GM19324 (cell line): ENCODE measurements at regions not wholly inside any gene's neighbourhood (a gene's known extent, or its start where the extent isn't known, plus 50 kb on each side); places are given as distances from the start of the nearest gene placed in this dataset.
A peak's percentile ranks its signal among the peaks of the same experiment; 100 is the strongest.
"Not testable (repeated sequence)": the region's sequence is repeated elsewhere in the genome, so short reads cannot be mapped to it uniquely, and the experiment has no call there.

Experiments used
- ATAC-seq: cut with Tn5 transposase; IDR thresholded peaks from one replicate; pipeline ENCODE4 v1.9.1; 2021; ENCODE audit warnings: mild to moderate bottlenecking, moderate library complexity; ENCODE audit not compliant: unreplicated experiment, low FRiP score

DNA sequence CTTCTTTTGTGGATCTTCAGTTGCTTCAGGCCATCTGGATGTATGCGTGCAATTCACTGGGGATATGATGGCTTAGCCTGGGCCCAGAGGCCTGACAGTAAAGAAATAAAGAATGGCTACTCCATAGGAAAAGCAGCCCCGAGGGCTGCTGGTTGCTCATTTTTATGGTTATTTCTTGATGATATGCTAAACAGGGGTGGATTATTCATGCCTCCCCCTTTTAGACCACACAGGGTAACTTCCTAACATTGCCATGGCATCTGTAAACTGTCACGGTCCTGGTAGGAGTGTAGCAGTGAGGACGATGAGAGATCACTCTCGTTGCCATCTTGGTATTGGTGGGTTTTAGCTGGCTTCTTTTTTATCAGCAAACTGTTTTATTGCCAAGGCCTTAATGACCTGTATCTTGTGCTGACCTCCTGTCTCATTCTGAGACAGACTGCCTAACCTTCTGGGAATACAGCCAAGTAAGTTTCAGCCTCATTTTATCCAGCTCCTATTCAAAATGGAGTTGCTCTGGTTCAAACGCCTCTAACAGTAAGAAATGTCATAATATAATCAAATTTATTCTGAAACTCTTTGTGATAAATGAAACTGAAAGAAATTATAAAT lies 60.5 kb downstream of the DSEL start:
- no peak for ATAC-seq

DNA sequence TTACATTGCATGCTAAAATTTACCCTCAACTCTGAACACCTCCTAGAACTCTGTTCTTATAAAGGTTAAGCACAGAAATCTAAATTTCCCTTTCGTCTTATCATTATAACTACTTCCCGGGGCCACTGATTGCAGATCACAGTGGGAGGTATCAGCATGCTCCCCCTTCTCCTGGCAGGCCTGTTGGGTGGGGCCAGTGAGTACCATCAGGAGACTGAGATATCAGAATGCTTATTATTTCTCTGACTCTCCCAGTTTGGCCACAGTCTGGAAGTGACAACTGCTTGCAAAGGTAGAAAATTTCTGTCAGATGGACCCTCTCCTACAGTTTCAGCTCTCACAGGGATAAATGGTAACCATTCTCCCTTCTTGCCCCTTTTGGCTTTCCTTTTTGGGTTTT lies 62.6 kb downstream of the DSEL start:
- no peak for ATAC-seq

DNA sequence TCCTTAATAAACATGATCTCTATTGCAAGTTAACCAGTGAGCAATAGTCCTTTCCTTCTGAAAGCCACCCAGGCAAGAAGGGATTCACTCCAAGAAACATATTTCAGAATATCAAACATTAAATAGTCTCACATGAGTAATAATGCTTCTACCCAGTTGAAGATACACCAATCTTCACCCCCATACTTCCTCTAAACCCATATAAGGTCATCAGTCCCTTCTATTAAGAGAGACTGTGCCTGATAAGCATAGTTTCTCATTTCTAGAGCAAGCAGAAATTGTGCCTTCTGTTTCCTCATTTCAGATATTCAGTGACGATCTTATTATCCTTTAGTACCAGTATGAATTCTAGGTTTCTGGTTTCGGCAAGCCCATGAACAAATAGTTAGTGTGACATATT lies 64.6 kb downstream of the DSEL start:
- no peak for ATAC-seq

DNA sequence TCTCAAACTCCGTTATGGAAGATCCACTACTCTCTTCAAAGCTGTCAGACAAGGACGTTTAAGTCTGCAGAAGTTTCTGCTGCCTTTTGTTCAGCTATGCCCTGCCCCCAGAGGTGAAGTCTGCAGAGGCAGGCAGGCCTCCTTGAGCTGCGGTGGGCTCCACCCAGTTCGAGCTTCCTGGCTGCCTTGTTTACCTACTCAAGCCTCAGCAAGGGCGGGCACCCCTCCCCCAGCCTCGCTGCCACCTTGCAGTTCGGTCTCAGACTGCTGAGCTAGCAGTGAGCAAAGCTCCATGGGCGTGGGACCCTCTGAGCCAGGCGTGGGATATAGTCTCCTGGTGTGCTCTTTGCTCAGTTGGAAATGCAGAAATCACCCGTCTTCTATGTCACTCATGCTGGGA lies 65.4 kb downstream of the DSEL start:
- ATAC-seq: not testable (repeated sequence)

DNA sequence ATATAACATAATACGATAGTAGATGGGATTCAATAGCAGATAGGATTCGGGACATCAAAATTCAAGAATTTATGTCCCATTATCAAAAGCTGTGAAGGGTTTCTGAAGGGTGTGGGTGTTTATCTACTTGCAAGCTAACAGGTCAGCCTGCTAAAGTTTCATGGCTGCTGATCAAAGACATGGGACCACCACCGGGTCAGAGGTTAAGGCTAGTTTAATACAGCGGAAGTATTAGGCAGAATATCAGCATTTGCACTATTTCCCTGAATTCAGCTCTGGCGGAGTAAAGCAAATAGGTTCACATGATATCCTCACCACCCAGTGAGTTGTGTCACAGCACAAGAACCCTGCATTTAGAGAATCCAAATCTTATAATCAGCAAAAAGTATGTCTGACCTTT lies 82.5 kb downstream of the DSEL start:
- no peak for ATAC-seq

DNA sequence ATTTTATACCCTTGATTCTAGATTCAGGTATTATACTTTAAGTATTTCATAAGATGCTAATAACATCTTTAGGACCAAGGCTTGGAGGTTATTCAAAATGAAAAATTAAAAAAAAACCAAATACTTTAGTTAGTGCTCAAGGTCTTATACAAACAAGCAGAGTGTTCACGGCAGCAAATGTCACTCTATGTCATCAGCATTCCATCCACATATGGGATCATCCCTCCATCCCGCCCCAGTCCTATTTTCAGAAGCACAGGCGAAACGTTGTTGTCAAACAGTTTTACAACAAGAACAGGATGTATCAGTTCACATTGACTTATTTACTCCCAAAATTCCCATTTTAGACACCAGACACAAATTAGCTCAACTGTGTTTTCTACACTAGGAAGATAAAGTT lies 83.7 kb downstream of the DSEL start:
- no peak for ATAC-seq

DNA sequence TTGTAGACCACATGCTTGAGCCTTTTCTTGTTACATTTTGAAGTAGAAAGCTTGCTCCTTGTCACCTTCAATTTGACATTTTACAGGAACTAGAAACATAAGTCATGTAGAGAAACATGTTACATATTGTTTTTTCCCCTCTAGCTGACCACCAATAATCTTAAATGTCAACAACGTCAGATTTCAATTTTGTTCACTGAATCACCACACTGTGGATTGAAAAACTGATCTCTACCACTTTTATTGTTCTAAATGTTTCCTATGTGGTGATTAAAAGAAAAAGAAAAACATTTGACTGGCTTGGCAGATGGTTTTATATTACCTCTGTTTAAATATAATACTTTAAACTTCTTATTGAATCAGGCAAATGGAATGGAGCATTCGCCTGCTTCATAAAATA lies 87.7 kb downstream of the DSEL start:
- no peak for ATAC-seq

DNA sequence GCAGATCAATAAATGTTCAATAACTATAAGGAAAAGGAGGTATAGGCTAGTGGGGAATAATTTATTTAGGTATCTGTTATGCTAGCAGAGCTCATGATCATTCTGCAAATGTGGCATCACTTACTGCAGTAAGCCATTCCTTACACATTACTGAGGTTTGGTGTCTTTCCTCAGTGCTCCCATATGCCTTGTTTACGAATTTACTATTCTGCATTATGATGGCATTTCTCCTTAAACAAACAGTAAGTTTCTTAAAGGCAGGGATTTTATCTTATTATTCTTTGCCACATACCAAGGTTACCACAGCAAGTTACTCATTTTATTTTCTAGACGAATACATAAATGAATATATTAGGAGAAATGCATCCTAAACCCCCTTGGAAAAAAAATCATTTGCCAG lies 88.4 kb downstream of the DSEL start:
- ATAC-seq: no peak

DNA sequence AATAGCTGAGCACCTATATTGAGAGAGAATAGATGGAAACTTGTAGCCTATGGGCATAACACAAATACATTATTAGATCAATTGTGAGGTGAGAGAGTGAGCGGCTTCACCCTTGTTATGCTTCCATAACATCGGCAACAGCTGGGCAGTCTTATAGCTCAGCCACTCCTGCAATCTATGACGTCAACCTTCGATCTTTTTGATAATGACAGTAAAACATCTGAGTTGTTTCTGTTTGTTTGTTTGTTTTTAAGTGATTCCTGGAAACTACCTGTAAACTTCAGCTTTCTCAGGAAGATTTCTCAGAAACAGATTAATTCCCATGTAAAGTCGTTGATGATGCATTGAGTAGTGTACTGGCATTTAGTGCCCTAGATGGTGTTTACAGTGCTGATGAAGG lies 90.0 kb downstream of the DSEL start:
- no peak for ATAC-seq

DNA sequence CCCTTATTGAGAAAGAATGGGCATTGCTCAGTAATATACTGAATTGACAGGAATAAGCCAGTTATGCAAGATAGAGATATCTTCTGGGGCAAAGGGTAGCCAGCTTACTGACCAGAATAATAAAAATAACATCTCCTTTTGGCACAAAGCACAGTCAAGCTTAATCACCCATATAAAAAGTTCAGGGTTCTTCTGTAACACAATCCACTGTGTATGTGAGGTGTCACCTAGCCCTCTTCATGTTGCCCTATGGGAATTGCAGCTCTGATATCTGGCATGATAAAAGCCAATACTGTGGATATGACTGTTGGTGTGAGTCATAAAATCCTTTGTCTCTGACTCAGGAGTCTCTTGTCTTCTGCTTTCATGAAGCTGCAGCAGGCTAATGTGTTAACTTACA lies 90.8 kb downstream of the DSEL start:
- ATAC-seq: no peak

DNA sequence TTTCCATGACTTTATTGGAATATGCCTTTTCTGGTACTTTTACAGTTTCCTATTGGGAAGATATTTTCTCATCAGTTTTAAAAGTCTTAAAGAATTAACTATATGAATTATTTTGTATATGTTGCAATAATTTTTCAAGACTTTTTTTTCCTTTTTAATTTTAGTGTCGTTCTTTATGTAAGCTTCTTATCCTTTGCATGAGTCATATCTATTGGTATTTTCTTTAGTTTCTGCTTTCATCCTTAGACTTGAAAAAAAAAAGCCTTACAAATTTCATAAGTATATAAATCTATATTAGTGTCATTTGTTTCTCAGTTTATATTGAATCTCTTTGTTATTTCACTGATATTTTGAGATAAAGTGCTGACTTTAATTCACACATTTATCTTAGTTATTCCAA lies 94.9 kb downstream of the DSEL start:
- ATAC-seq: no peak

DNA sequence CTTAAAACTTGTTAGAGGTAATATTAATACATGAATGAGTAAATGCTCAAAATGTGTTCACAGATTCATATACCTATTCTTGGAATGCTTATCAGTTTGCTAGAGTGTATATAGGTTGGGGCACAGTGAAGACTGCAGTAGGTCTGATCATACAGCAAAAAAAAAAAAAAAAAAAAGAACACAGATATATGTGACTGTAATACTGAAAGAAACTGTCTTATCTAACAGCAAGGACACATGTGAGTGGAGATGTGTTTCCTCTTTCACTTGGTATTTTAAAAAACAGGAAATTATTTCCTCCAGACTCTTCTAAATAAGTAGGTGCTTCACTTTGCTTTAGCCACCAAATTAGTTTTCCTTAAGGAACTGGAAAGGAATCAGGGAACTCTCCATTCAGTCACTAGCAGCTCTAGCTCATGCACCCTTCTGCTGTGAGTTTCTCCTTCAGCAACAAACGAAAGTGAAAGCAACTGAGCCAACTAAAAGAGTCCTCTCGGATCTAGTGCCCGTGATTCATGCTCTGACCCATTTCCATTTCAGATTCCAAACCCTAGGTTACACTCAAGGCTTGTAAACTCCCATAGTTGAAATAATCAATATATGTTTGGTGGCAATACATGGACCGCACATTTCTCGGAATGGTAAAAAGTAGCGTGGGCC lies 98.5 kb downstream of the DSEL start:
- ATAC-seq: peak; percentile 96

DNA sequence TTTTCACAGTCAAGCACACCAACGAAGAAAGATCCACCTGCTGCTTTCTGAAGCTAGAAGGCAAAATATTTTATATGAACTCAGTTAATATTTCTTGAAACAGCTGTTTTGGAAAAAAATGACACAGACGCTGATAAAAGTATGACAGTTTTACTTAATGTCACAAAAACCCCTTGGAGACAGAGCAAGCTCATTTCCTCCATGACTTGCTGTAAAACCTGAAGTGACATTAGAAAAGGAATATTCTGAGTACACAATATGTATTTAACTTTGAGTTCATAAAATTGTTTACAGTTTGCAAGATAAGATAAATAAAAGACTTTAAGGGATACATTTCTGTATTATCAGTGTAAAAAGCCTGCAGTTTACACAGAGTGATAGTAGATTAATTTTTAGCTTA lies 105.4 kb downstream of the DSEL start:
- ATAC-seq: no peak

DNA sequence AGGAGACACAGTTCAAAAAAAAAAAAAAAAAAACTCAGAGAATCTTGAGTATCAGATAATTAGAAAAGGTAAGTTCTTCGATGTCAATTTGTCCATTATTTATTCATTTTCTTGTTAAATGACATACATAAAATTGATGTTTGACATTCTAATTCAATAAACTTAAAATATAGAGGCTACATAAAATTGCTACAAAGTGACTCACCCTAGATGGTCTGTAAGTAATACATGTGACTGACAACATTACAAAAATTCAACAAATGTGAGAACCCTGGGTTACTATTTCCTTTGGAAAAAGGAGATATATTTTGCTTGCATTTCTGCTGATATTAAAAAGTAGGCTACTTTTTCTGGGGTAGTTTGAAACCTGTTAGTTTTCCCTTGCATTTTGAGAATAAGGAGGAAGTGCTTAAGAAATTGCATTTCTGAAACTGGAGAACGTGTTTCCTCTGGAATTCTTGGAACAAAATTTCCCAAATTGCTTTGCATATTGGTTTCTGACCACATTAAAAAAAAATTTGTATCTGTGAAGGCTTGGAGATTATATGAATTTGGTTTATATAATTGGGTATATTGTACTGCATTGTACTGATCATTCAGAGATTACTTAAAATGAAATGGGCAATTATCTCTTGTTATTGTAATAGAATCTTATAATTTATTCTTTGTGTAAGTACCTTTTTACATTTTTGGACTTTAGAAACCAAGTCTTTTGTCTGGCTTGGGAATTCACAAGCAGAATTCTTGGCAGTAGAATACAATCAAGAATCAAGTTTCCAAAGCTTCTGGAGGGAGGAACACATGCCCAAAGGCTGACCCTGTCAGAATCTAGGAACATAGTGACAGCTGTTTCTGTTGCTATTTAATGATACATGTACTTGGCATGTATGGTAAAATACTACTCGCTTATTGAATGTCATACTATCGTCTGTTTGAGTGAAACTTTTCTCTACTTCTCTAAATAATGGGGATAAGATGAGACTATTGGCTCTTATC lies 106.1 kb downstream of the DSEL start:
- no peak for ATAC-seq

DNA sequence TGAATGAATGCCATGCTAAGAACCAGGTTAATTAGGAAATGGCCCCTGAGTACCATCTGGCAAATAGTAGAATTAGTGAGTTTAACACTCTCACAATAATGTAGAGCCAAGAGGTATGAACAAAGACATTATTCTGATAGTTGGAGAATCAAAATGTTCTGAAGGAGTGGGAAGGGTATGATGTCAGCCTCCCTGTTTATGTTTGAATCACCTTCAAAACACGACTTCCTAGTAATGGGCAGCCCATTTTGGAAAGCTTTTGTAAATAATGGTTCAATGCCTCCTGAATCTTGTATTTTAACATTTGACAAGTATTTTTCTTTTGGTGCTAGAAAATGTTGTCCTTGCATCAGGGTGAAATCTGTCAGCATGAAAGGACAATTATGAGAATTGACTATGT lies 108.3 kb downstream of the DSEL start:
- no peak for ATAC-seq

DNA sequence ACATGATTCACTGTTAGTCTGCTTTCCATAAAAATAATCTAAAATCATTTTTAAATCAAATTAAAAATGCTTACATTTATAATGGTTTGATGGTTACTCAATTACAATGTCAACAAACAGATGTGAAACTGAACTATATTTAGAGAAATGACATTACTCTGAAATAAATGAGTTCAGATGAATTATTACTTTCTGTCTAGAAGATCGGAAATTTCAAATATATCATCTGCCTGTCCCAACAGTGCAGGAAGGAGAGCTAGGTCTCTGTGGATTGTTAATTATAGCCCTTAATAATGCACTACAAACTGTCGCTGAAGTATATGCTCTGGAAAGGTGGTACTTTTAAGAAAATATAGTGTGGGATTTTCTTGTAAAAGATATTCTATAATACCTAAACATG lies 109.8 kb downstream of the DSEL start:
- ATAC-seq: no peak

DNA sequence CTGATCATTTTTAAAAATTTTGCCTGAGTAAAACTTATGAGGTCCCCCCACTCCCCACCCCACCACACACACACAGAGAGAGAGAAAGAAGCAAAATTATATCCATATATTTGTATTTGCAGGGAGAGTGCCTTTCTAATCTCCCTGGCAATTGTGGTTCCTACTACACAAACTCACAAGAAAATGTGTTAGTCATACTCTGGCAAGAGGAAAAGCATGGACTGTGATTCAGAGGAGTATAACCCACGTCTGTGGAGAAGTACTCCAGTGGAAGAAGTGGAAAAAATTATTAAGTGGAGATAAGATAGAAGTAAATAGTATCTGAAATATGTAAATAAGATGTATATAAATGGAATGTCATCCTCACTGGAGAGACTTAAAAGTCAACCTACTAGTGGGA lies 114.0 kb downstream of the DSEL start:
- ATAC-seq: no peak

DNA sequence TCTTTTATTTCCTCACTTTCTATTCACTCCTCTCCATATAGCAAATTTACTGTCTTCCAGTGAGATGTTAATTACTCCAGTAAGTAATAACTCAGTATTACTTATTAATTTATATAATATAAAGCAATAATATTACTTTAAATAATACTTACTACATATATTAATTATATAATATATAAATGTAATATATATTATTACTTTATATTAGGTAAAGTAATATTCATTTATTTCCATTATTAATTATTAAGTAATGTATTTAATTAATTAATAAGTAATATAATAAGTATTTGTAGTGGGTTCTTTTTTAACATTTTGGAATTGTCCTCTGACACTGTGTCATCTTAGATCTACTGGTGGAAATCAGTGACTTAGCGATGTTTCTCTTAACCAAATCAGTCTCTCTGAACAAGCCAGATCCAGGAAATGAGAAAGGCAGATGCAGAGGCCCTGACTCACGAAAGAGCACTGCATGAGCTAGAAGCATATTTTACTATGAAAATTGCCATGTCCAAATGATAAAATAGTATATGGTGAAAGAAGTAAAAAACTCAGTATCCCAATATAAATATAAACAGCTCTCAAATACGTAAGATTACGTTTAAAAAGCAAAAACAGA lies 115.9 kb downstream of the DSEL start:
- no peak for ATAC-seq

DNA sequence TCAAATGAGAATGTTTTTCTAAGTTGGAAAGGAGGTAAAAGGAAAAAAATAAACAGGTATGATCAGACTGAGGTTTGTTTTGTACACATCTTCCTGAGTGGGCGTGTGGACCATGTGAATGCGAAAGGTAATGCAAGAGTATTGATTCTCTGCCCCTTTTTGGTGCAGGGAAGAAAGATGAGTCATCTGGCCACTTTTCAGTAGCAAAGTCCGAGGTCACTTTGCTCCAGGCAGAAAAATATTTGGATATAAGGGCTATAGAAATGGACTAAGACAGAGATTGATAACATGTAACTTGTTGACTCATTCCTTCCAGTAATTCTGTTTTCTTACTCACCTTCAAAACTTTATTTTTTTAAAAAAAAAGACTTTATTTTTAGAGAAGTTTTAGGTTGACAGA lies 130.5 kb downstream of the DSEL start:
- no peak for ATAC-seq

DNA sequence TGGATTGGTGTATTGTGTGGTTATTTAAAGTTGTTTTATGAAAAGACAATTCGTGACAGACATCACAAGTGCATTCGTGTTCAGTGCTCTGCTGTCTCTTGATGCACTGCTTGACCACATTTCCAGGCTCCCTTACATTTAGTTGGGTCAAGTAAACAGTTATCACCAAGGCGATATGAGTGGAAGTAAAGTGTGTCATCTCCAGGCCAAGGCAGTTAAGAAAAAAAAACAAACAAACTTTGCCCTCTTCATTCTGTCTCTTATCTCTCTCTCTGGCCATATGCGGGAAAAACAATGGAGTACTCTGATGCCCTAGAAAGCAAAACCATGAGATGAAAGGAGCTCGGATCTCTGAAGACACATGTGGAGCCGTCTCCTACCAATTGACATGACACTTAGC lies 131.1 kb downstream of the DSEL start:
- no peak for ATAC-seq

DNA sequence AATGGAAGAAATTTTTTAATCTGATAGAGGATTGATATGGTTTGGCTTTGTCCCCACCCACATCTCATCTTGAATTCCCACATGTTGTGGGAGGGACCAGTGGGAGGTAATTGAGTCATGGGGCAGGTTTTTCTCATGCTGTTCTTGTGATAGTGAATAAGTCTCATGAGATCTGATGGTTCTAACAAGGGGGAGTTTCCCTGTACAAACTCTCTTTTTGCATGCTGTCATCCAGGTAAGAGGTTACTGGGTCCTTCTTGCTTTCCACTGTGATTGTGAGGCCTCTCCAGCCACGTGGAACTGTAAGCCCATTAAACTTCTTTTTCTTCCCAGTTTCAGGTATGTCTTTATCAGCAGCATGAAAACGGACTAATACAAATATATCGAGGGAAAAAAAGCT lies 132.5 kb downstream of the DSEL start:
- not testable (repeated sequence) for ATAC-seq
